ENCODE measurements at regions not wholly inside any gene's neighbourhood (a gene's known extent, or its start where the extent isn't known, plus 50 kb on each side); places are given as distances from the start of the nearest gene placed in this dataset.

- Histone ChIP-seq H3K4me1 (no peaks in the 10 kb centered on the region), H3K9me3 (no peaks in the 10 kb centered on the region), H3K27me3 (no peaks in the 10 kb centered on the region), H3K36me3 (no peaks in the 10 kb centered on the region), H3K27ac (no peak overlapping the region), H3K4me3 (no peak overlapping the region)
- intact Hi-C loops (cut with DNase I; ENCODE audit: low total_unique reads), result no loop called here
- WGBS, 5 donors, result 93 to 100% (median 96%) methylated on average over 2 to 32 of the region's 32 CpGs; no CpG with 5 or more reads in 1 of the 5 donors
- TF ChIP-seq CTCF (IDR thresholded peaks at IDR 0.05), result no peak
- no peak for TF ChIP-seq EP300 (IDR thresholded peaks at IDR 0.05)
- TF ChIP-seq POLR2AphosphoS5 (IDR thresholded peaks at IDR 0.05), result no peak
- TF ChIP-seq POLR2A (IDR thresholded peaks at IDR 0.05), result no peak
- no peak for DNase-seq
These were observed 71.9 kb downstream of the IL12A start for GRCh38 chr3:160060409-160061027.

- WGBS, 5 donors, result 80 to 88% (median 84%) methylated on average over 12 of the region's 12 CpGs
- DNase-seq, result no peak
- no peaks in the 10 kb centered on the region for H3K36me3 ChIP-seq
- H3K27ac ChIP-seq, result no peak overlapping the region
- no peaks in the 10 kb centered on the region for H3K27me3 ChIP-seq
- no peaks in the 10 kb centered on the region for H3K9me3 ChIP-seq
- intact Hi-C loops (cut with DNase I; ENCODE audit: low total_unique reads), result no loop called here
- no peak overlapping the region for H3K4me3 ChIP-seq
- TF ChIP-seq CTCF (IDR thresholded peaks at IDR 0.05) (no peak), EP300 (IDR thresholded peaks at IDR 0.05) (no peak), POLR2AphosphoS5 (IDR thresholded peaks at IDR 0.05) (no peak), POLR2A (IDR thresholded peaks at IDR 0.05) (no peak)
- no peaks in the 10 kb centered on the region for H3K4me1 ChIP-seq
These were observed 72.9 kb downstream of the IL12A start for GRCh38 chr3:160061525-160061924.

- intact Hi-C loops (cut with DNase I; ENCODE audit: low total_unique reads), result no loop called here
These were observed 76.6 kb downstream of the IL12A start for GRCh38 chr3:160065282-160065681.

GRCh38 chr3:160065786-160066185, 77.2 kb downstream of the IL12A start:
- H3K9me3 ChIP-seq, result no peaks in the 10 kb centered on the region
- H3K36me3 ChIP-seq, result no peaks in the 10 kb centered on the region
- H3K27me3 ChIP-seq, result no peaks in the 10 kb centered on the region
- WGBS, 5 donors, result 69 to 98% (median 96%) methylated on average over 3 to 4 of the region's 4 CpGs
- TF ChIP-seq EP300 (IDR thresholded peaks at IDR 0.05) (no peak), POLR2A (IDR thresholded peaks at IDR 0.05) (no peak), POLR2AphosphoS5 (IDR thresholded peaks at IDR 0.05) (no peak), CTCF (IDR thresholded peaks at IDR 0.05) (no peak)
- no peak overlapping the region for H3K4me3 ChIP-seq
- DNase-seq, result no peak
- no peaks in the 10 kb centered on the region for H3K4me1 ChIP-seq
- H3K27ac ChIP-seq, result no peak overlapping the region
- intact Hi-C loops (cut with DNase I; ENCODE audit: low total_unique reads), result no loop called here

More at GRCh38 chr3:160065282-160065681, 76.6 kb downstream of the IL12A start:
- H3K4me3 ChIP-seq, result no peak overlapping the region
- no peaks in the 10 kb centered on the region for H3K27me3 ChIP-seq
- 73 to 84% (median 80%) methylated on average over 4 of the region's 4 CpGs for whole genome bisulfite sequencing, 5 donors
- H3K36me3 ChIP-seq, result no peaks in the 10 kb centered on the region
- H3K4me1 ChIP-seq, result no peaks in the 10 kb centered on the region
- H3K27ac ChIP-seq, result no peak overlapping the region
- no peaks in the 10 kb centered on the region for H3K9me3 ChIP-seq
- DNase-seq, result no peak
- TF ChIP-seq CTCF (IDR thresholded peaks at IDR 0.05) (no peak), POLR2A (IDR thresholded peaks at IDR 0.05) (no peak), POLR2AphosphoS5 (IDR thresholded peaks at IDR 0.05) (no peak)

Data from stomach (tissue), 8 donors.